Urothelium cell line (cell line): ENCODE measurements at regions not wholly inside any gene's neighbourhood (a gene's known extent, or its start where the extent isn't known, plus 50 kb on each side); places are given as distances from the start of the nearest gene placed in this dataset.
A peak's percentile ranks its signal among the peaks of the same experiment; 100 is the strongest.
"Not testable (repeated sequence)": the region's sequence is repeated elsewhere in the genome, so short reads cannot be mapped to it uniquely, and the experiment has no call there.

Source experiments
- DNase-seq: peaks from one replicate; pipeline ENCODE4 v3.0.0; 2011; ENCODE audit warnings: low spot score, mixed read lengths
- FAIRE-seq: peaks from 2 replicates; lab custom pipeline; 2011; peaks lifted over from hg19 to GRCh38; lab: Jason Lieb, UNC

DNA sequence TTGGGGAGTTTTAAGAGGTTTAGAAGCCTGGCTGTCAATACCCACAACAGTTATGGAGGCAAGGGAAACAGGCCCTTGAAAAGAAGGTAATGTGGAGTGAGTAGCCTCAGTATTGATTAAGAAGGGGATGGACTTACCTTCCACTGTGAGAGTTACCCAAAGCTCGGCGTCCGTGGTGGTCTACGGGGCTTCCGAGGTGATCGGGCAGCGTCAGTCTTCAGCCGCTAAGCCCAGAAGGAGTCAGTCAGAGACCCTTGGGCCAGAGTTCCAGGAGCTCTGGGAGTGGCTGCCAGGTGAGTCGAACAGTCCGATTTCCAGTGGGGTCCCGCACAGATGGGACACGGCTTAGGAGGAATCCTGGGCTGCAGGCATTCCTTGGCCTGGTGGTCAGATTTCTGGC, 379.0 kb downstream of the BCKDHB start:
- not testable (repeated sequence) for DNase-seq, FAIRE-seq

DNA sequence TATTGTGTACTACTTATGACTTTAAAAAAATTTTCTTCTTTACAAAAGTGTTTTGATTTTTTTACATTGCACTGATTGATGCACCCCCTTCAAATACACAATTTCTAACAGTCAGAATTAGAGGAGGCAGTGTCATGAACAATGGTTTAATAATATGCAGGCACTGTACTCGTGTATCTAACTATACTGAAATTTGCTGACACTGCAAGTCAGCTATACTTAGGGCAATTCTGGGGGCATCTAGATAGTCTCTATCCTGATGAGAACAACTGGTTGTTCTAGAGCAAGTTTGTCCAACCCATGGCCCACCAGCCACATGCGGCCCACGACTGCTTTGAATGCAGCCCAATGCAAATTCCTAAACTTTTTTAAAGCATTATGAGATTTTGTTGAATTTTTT, 375.6 kb downstream of the BCKDHB start:
- no peak for FAIRE-seq
- DNase-seq: no peak

DNA sequence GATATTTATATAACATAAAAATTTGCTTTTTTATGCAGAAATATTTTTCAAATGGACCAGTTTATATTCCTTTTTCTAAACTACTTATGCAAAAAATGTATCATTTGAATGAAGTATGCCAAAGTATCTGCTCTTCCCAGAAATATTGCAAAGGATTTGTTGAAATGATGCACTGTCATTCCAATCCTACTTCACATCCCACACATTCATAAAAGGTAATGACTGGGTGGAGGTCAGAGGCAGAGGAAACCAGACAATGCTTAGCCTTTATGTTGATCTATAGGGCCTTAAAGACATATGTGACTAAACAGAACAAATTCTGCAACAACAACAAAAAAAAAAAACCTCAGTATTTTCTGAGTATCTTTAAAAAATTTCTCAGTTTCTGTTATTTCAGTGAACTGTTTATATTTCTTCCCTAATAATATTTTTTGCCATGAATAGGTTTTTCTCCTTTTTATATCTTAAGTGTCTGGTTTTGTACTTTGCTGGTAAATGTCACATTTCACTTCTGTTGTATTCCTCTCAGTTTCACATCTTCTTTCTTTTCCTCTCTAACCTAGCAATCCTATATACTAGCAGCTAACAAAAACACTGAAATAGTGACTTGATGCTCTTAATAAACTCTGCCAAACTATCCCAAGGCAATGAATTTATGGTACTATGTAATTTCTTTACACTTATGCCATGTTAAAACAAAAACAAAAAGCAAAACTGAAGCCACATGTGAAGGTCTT, 374.1 kb downstream of the BCKDHB start:
- FAIRE-seq (no peak), DNase-seq (no peak)

DNA sequence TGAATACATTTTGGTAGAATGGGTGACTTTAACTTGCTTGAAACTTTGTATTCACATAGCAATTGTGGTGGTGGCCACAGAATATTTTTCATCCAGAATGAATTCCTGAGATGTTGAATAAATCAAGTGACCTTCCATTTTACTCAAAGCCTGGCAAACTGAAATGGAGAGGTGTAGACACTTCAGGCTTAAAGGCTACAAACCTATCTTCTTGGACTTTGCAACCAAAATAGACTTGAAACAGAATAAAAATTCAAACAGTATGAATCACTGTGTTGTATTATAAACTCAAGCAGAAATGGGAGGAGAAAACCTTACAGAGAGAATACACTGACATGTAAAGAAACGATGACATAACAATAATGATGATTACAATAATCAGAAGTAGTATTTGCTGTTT, 371.6 kb downstream of the BCKDHB start:
- FAIRE-seq: no peak
- DNase-seq: no peak

DNA sequence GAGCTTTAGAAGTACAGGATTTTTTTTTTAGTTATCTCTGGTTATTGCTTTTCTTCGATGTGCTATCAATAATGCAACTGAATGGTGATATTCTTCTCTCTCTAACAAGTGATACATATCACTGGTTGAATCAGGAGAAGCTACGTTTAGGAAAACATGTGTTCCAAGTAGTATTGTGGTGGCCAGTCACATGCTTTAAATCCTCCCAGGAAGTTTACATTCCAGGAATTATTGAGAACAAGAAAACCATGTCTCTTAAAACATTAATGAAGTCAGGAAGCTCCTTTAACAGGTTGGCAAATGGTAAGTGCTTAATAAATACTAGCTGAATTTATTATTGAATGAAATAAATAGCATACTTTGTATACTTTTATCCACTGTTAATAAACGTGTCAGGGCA, 371.1 kb downstream of the BCKDHB start:
- FAIRE-seq: no peak

DNA sequence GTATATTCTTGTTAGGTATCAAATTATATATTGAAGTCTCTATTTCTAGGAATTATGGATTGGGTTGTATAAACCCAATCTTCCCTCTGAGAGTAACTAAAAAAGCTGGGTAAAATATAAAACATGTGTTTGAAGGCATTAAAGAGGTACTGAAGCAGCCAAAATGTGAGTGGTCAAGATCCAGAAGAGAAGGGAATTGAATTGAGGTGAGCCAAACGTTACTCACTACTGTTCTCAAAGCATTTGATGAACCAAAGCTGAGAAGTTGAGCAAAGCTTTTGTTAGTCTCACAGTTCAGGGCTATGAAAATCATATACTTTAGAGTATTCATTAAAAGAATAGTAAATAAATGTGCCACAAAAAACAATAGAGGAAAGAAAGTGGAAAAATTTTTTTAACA, 365.8 kb downstream of the BCKDHB start:
- FAIRE-seq (no peak), DNase-seq (no peak)

More for the DNA sequence above, 371.1 kb downstream of the BCKDHB start:
- no peak for DNase-seq

DNA sequence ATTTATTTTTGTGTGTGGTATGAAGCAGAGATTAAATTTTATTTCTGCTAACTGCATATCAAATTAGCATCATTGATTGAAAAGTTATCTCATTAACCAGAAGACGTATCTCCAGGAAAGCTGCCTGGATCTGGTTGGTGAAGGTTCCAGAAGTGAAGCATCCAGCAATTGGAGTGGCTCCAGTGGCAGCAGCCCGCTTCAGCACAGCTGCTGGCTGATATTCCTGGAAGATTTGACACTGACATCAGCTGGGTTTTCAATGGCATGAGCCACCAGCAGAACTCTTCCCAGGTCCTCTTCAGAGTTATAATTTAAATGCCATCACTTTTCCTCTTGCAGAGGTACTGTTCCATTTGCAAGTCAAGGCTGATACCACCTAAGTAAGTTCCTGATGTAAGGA, 363.5 kb downstream of the BCKDHB start:
- DNase-seq (no peak), FAIRE-seq (no peak)

DNA sequence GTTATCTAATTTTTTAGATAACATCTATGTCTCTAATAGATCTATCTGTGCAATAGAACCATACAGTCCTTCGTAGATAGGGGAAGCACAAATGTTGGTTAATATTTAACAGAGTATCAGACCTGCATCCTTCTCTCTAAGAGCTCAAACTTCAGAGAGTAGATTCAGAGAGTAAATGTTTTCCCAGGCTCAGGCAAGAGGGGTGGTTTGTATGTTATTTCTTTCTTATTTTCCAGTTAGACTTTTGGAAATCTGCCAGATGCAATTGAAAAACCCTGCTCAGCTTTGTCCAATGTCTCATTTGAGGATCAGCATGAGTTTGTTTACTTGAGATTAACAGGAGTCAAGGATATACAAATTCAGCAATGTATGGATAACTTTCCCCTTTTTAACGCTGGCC, 361.9 kb downstream of the BCKDHB start:
- DNase-seq: no peak
- no peak for FAIRE-seq

DNA sequence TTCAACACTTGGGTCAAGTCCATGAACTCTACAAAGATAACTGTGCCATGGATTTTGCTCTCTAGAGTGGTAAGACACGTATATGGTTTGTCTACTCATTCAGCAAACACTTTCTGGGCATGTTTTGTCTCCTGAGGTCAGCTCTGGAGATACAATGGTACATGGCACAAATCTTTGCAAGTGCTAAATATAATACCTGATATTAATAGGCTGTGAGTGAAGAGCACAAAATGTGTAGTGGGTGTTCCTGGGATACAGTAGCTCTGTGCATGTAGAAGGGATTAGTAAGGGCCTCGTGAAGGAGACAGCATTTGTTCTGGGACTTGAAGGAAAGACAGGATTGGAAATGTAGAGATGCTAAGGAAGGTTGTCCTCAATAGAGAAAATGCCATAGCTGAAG, 360.9 kb downstream of the BCKDHB start:
- DNase-seq (no peak), FAIRE-seq (no peak)

DNA sequence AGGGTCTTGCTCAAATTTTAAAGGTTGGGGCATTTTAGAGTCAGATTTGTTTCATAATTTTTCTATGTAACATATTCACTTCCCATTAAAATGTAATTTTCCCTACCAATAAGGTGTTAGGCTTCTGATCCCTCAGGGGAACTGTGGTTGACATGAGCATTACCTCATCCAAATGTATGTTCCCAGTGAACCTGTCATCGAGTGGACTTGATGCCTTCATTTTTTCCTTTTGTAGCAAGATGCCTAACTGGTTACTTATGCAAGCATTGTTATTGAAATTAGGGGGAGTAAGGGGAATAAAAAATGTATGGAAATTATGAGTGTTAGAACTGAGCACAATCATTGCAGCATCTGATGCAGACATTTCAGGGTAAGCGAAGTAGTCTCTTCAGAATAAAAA, 360.5 kb downstream of the BCKDHB start:
- DNase-seq (no peak), FAIRE-seq (no peak)

DNA sequence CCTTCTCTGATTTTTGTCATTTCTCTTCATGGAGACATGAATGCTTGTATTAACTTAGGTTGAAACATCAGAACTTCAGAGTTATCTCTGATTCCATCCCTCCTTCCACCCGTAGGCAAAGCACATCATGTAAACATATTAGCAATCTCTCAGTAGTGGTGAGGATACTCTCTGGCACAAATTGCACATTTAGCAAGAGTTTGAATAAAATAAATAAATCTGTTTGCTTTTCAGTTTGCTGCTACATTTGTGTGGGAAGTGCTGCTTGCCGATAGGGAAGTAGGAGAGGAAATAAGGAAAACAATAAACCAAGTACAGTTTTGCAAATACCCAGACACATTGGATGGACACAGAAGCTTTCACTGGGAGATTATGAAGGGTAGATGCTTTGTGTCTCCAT, 359.0 kb downstream of the BCKDHB start:
- FAIRE-seq (no peak), DNase-seq (no peak)

DNA sequence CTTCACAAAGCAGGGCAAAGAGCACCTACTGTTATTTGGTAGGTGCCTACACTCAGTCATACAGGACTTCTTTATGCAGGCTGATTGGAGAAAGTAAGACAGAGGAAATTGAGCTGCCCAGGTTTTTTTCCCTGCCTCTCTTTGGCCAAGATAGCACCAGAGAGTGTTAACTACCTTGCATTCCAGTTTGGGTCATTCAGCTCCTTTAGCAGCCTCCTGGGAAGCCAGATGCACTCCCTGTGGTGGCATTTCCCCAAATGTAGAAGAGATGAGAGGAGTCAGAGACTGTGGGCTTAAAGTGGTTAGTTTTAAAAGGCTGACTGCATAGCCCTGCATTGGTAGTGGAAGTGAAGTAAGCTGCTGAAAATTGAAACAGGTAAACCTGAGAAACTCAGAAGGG, 358.4 kb downstream of the BCKDHB start:
- FAIRE-seq: no peak
- no peak for DNase-seq

DNA sequence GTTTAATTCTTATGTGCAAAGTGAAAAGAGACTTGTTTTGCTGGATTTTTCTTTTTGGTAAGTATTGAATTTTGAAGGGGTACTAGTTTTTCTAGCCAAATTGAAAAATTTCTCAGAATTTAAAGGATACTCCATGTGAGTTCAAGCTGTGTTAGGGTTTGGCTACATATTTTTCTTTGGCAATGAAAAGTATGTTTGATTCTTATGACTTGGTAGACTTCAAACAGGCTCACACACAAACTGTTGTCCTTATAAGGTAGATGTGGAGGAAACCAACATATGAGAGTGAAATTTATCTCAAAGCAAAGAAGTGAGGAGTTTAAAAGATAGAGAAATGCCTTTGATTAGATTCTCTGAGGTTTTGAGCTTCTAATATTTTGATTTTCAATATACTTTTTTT, 356.7 kb downstream of the BCKDHB start:
- DNase-seq: no peak
- FAIRE-seq: no peak

DNA sequence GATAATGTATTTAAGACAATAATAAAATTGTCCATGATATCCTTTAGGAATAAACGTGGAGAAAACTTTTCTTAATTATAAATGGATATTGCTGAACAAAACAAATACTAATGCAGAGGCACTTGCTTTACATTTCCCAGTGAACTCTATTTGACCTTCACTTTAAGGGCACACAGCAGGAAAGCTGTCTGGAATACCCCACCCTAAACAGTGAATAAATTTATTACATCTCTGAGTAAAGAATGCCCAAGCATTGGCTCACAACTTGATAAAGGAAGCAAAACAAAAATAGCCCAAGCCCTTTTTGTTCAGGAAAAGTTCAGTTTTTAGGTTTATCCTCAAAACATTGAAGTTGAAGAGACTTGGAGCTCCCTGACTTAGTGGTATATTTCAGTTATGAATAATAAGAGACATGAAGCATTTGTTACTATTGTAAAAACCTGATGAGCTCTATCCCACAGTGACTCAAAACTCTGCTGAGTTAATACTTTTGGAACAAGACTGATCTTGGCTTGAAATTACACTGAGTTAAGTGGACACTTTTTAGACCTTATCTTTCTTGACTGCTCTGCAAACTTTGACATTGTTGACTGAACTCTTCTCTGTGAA, 353.9 kb downstream of the BCKDHB start:
- no peak for DNase-seq
- FAIRE-seq: no peak

DNA sequence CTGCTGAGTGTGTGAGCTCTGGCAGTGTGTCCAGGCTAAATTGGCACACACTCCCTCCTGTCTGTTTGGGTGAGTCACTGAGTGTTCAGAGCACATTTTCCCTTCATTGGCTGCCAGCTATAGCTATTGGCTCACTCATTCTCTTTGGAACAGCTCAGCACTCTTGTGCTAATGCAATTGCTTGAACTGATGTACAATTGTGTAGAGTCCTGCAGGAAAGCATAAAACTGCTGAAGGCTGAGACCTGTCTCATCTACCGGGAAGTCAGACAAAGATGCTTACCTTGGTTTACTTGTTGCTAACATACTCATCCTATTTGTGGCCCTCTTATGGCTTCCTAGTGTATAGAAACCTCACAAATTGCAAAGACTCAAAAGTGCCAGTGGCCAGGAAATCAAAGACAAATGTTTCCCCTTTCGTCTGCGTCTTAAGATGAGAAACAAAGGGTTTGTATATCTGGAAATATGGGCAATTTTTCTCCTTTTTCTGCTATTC, 351.0 kb downstream of the BCKDHB start:
- FAIRE-seq: no peak
- DNase-seq: peak; percentile 54

DNA sequence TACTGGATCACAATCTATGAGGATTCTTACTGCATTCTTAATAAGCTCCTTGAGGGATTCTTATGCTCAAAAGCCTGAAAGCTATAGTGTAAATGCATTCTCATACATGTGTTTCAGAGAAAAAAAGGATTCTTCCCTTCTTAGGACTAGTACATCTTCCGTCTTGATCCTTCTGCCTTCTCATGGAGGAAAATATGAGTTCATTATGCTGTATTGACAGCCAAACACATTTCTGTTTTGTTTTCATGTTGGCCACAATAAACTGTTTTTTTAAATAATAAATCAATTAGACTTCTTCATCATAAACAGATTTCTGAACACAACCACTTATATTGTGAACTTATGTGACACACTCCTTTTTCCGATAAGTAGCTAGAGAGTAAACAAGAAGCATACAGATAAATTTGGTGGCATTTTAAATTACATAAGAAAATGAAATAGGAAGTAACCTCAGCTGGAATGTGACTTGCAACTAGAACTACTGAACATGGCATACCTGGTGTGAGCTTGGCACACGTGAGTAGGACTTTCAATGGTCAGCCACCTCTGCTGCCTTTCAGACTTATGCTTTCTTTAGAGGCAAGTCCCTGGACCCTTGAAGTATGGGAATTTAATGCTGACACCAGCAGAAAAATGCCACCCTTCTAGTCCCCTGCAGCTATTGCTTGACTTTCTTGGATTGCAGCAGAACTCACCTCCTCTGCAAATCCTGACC, 350.4 kb downstream of the BCKDHB start:
- DNase-seq (no peak), FAIRE-seq (no peak)

DNA sequence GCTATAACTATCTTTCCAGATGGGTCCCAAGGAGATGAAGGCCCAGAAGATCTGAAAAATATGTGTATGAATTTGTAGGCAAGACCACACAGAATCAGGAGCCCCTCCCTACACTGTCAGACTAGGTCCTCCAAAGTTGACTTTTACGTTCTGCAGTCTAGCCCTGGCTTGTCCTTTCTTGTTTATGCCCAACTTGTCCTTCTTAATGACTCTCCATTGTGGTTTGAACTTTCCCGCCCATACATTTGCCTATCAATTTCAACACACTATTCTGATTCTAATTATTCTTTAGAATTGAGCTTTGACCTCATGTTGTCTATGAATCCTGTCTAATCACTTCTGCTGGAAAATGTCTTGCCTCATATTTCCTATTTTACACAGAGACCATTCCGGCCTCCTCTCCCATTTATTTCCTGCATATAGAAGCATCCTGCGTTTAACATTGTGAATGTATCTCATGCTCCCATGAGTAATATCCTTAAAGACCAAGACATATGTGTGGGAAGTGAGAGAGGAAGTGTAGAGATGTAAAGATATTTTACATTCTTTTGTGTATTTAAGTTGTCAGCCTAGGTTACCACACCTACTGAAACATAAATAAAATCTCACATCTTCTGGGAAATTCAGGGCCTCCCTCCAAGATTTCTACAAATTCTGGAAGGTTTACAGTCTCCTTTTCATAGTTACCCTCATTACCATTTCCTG, 348.3 kb downstream of the BCKDHB start:
- FAIRE-seq (no peak), DNase-seq (no peak)

DNA sequence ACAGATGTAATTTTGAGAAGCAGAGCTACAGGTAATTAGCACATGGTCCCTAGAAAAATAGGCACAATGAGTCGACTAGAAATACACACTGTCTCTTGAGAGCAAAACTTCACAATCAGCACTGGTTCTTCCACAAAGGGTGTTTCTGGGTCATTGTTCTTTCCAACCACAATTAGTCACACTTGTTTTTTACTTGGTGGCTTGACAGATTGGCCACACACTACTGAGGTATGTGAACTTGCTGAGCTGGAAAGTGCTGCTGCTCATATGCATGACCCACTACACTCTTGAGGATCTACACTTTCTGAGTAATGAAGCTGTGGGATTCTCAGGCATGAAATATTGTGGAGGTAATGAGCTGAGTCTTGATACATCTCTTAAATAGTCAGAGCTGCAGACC, 347.7 kb downstream of the BCKDHB start:
- peak; percentile 42 for DNase-seq

DNA sequence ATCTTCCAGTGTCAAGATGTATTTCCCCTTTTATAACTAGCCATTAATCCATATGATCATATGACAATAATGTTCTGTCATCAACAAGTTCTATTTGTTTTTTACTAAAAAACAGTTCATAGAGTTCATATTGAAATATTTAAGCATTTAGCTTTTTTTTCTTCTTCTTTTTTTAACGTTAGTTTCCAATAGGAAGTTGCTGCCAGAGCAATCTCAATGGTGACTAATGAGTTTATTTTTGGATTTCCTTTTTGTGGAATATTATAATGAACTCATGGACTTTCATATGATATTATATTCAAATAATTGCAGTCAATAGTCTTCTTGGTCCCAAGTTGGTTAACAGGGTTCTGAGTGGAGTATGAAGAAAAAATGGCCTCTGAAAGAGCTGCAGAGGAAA, 343.3 kb downstream of the BCKDHB start:
- DNase-seq (no peak), FAIRE-seq (no peak)

More for the DNA sequence above, 347.7 kb downstream of the BCKDHB start:
- FAIRE-seq: no peak

DNA sequence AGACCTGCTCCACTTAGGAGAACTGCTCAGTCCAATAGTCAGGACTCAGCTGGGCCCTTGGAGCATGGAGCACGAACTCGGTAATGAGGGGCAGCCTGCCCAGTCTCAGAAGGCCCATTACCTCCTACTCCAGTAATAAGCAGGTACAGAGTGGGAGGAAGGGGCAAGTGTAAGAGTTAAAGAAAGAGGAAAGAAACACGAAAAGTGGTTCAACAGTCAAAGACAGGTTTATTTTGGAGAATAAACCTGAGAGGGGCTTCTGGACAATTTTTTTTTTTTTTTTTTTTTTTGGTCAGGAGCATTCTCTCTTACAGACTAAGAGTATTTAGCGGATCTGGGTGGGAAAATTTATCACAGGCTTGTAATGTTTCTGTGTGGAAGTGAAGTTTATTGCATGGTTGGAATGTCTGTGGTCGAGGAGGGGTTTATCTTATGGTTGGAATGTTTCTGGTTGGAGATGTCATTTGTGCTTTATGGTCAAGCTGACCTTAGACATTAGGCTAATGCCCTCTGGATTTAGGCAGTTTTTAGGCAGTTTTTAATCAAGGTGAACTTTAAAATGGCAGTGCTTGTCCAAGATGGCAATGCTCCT, 340.1 kb downstream of the BCKDHB start:
- FAIRE-seq (no peak), DNase-seq (no peak)

DNA sequence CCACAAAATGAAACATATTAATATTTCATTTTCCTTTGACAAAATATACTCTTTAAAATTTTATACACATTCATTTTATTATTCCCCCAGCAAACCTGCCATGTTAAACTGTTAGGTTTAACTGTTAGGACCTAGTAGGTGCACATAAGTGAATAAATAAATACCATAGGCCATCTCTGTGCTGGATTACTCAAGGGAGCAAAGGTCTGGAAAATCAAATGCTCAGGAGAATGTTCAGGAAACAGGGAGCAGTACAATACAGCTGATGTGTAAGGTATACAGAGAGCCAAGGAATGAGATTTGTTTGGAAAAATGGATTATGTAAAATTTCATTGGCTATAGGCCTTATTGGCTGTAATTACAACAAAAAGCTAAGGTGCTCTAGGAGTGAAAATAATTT, 339.3 kb downstream of the BCKDHB start:
- no peak for DNase-seq
- no peak for FAIRE-seq
